ENCODE measurements at regions not wholly inside any gene's neighbourhood (a gene's known extent, or its start where the extent isn't known, plus 50 kb on each side); places are given as distances from the start of the nearest gene placed in this dataset.

DNA sequence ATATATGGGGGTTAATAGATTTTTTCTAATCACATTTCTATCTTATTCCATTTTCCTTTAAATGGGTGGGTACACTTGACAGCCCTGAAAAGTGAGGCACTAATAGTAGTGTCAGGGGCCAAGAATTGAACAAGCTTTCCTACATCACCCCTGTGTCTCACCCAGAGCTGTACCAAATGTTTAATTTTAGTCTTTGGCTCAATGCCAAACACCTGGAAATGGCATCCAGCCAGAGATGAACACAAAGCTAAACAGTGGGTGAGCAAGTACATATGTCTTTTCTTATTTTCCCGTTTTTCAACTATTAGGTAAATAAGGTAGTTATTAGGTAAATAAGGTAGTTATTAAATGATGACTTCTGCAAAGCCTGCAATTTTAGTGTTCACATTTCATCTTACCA is 276.3 kb upstream of the ERBB4 start:
- TF ChIP-seq ZNF660 (tag by site-specific recombination; IDR thresholded peaks at IDR 0.05) (no peak), TCF7L2 (IDR thresholded peaks at IDR 0.05; ENCODE audit: borderline replicate concordance, low read depth, low read length) (no peak), TRIM28 (IDR thresholded peaks at IDR 0.05; ENCODE audit: borderline replicate concordance, low read length) (no peak), ZBTB1 (tag by site-specific recombination; IDR thresholded peaks at IDR 0.05) (no peak), ZNF394 (tag by site-specific recombination; IDR thresholded peaks at IDR 0.05; ENCODE audit: borderline replicate concordance) (no peak), HOXA7 (CRISPR knock-in tag; IDR thresholded peaks at IDR 0.05; ENCODE audit: borderline replicate concordance) (no peak)
- TF ChIP-seq, protein P1, sequence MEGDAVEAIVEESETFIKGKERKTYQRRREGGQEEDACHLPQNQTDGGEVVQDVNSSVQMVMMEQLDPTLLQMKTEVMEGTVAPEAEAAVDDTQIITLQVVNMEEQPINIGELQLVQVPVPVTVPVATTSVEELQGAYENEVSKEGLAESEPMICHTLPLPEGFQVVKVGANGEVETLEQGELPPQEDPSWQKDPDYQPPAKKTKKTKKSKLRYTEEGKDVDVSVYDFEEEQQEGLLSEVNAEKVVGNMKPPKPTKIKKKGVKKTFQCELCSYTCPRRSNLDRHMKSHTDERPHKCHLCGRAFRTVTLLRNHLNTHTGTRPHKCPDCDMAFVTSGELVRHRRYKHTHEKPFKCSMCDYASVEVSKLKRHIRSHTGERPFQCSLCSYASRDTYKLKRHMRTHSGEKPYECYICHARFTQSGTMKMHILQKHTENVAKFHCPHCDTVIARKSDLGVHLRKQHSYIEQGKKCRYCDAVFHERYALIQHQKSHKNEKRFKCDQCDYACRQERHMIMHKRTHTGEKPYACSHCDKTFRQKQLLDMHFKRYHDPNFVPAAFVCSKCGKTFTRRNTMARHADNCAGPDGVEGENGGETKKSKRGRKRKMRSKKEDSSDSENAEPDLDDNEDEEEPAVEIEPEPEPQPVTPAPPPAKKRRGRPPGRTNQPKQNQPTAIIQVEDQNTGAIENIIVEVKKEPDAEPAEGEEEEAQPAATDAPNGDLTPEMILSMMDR (tag by site-specific recombination; IDR thresholded peaks at IDR 0.05): no peak

Data from HEK293 (cell line).